ENCODE measurements at regions not wholly inside any gene's neighbourhood (a gene's known extent, or its start where the extent isn't known, plus 50 kb on each side); places are given as distances from the start of the nearest gene placed in this dataset.

GRCh38 chr15:46111730-46112129 lies 476.9 kb downstream of the SQOR start:
- Histone ChIP-seq H3K36me3 (ENCODE audit: control insufficient read depth in 3 of 3, insufficient read depth in 3 of 3, low read length in 3 of 3) (no peaks in the 10 kb centered on the region), H3K27me3 (ENCODE audit: control insufficient read depth in 3 of 3, insufficient read depth in 3 of 3, low read length in 3 of 3) (no peaks in the 10 kb centered on the region), H3K9ac (ENCODE audit: low read depth in 1 of 3, low read length in 3 of 3) (no peak overlapping the region), H3K27ac (ENCODE audit: low read depth, low read length) (no peak overlapping the region), H3K4me3 (ENCODE audit: low read length in 3 of 3) (no peak overlapping the region), H3K9me3 (ENCODE audit: control insufficient read depth in 3 of 3, low read length in 3 of 3) (no peaks in the 10 kb centered on the region), H3K4me1 (ENCODE audit: control insufficient read depth in 3 of 3, insufficient read depth in 3 of 3, low read length in 3 of 3) (no peaks in the 10 kb centered on the region)

- H3K27me3 ChIP-seq (ENCODE audit: control insufficient read depth in 3 of 3, insufficient read depth in 3 of 3, low read length in 3 of 3), result no peaks in the 10 kb centered on the region
- no peak overlapping the region for H3K4me3 ChIP-seq (ENCODE audit: low read length in 3 of 3)
- H3K9me3 ChIP-seq (ENCODE audit: control insufficient read depth in 3 of 3, low read length in 3 of 3), result no peaks in the 10 kb centered on the region
- no peaks in the 10 kb centered on the region for H3K4me1 ChIP-seq (ENCODE audit: control insufficient read depth in 3 of 3, insufficient read depth in 3 of 3, low read length in 3 of 3)
- no peak overlapping the region for H3K27ac ChIP-seq (ENCODE audit: low read depth, low read length)
- H3K9ac ChIP-seq (ENCODE audit: low read depth in 1 of 3, low read length in 3 of 3), result no peak overlapping the region
- no peaks in the 10 kb centered on the region for H3K36me3 ChIP-seq (ENCODE audit: control insufficient read depth in 3 of 3, insufficient read depth in 3 of 3, low read length in 3 of 3)
These were observed 482.2 kb downstream of the SQOR start for GRCh38 chr15:46117071-46117470.

- Histone ChIP-seq H3K36me3 (ENCODE audit: control insufficient read depth in 3 of 3, insufficient read depth in 3 of 3, low read length in 3 of 3) (no peaks in the 10 kb centered on the region), H3K27ac (ENCODE audit: low read depth, low read length) (no peak overlapping the region), H3K4me1 (ENCODE audit: control insufficient read depth in 3 of 3, insufficient read depth in 3 of 3, low read length in 3 of 3) (no peaks in the 10 kb centered on the region), H3K9me3 (ENCODE audit: control insufficient read depth in 3 of 3, low read length in 3 of 3) (peaks cover 0 to 11% (median 0%) of the 10 kb centered on the region in 3 donors), H3K27me3 (ENCODE audit: control insufficient read depth in 3 of 3, insufficient read depth in 3 of 3, low read length in 3 of 3) (no peaks in the 10 kb centered on the region), H3K4me3 (ENCODE audit: low read length in 3 of 3) (no peak overlapping the region), H3K9ac (ENCODE audit: low read depth in 1 of 3, low read length in 3 of 3) (no peak overlapping the region)
These were observed 485.9 kb downstream of the SQOR start for GRCh38 chr15:46120713-46121112.

GRCh38 chr15:46121441-46121840 lies 486.6 kb downstream of the SQOR start:
- Histone ChIP-seq H3K27ac (ENCODE audit: low read depth, low read length) (no peak overlapping the region), H3K36me3 (ENCODE audit: control insufficient read depth in 3 of 3, insufficient read depth in 3 of 3, low read length in 3 of 3) (no peaks in the 10 kb centered on the region), H3K9me3 (ENCODE audit: control insufficient read depth in 3 of 3, low read length in 3 of 3) (peaks cover 0 to 11% (median 0%) of the 10 kb centered on the region in 3 donors), H3K27me3 (ENCODE audit: control insufficient read depth in 3 of 3, insufficient read depth in 3 of 3, low read length in 3 of 3) (no peaks in the 10 kb centered on the region), H3K4me1 (ENCODE audit: control insufficient read depth in 3 of 3, insufficient read depth in 3 of 3, low read length in 3 of 3) (no peaks in the 10 kb centered on the region), H3K4me3 (ENCODE audit: low read length in 3 of 3) (no peak overlapping the region), H3K9ac (ENCODE audit: low read depth in 1 of 3, low read length in 3 of 3) (no peak overlapping the region)

GRCh38 chr15:46126581-46126980 lies 491.8 kb downstream of the SQOR start:
- Histone ChIP-seq H3K9me3 (ENCODE audit: control insufficient read depth in 3 of 3, low read length in 3 of 3) (peaks cover 0 to 11% (median 0%) of the 10 kb centered on the region in 3 donors), H3K36me3 (ENCODE audit: control insufficient read depth in 3 of 3, insufficient read depth in 3 of 3, low read length in 3 of 3) (no peaks in the 10 kb centered on the region)

GRCh38 chr15:46127361-46127874 lies 492.6 kb downstream of the SQOR start:
- Histone ChIP-seq H3K36me3 (ENCODE audit: control insufficient read depth in 3 of 3, insufficient read depth in 3 of 3, low read length in 3 of 3) (no peaks in the 10 kb centered on the region), H3K27me3 (ENCODE audit: control insufficient read depth in 3 of 3, insufficient read depth in 3 of 3, low read length in 3 of 3) (no peaks in the 10 kb centered on the region), H3K9me3 (ENCODE audit: control insufficient read depth in 3 of 3, low read length in 3 of 3) (peaks cover 0 to 8% (median 2%) of the 10 kb centered on the region in 3 donors)

More at GRCh38 chr15:46126581-46126980, 491.8 kb downstream of the SQOR start:
- Histone ChIP-seq H3K27me3 (ENCODE audit: control insufficient read depth in 3 of 3, insufficient read depth in 3 of 3, low read length in 3 of 3) (no peaks in the 10 kb centered on the region), H3K4me3 (ENCODE audit: low read length in 3 of 3) (no peak overlapping the region), H3K4me1 (ENCODE audit: control insufficient read depth in 3 of 3, insufficient read depth in 3 of 3, low read length in 3 of 3) (no peaks in the 10 kb centered on the region), H3K9ac (ENCODE audit: low read depth in 1 of 3, low read length in 3 of 3) (no peak overlapping the region), H3K27ac (ENCODE audit: low read depth, low read length) (no peak overlapping the region)

GRCh38 chr15:46129145-46129544 lies 494.3 kb downstream of the SQOR start:
- no peaks in the 10 kb centered on the region for H3K27me3 ChIP-seq (ENCODE audit: control insufficient read depth in 3 of 3, insufficient read depth in 3 of 3, low read length in 3 of 3)
- no peak overlapping the region for H3K4me3 ChIP-seq (ENCODE audit: low read length in 3 of 3)
- H3K9me3 ChIP-seq (ENCODE audit: control insufficient read depth in 3 of 3, low read length in 3 of 3), result peaks cover 0 to 2% (median 2%) of the 10 kb centered on the region in 3 donors
- H3K4me1 ChIP-seq (ENCODE audit: control insufficient read depth in 3 of 3, insufficient read depth in 3 of 3, low read length in 3 of 3), result no peaks in the 10 kb centered on the region
- no peaks in the 10 kb centered on the region for H3K36me3 ChIP-seq (ENCODE audit: control insufficient read depth in 3 of 3, insufficient read depth in 3 of 3, low read length in 3 of 3)
- no peak overlapping the region for H3K9ac ChIP-seq (ENCODE audit: low read depth in 1 of 3, low read length in 3 of 3)
- H3K27ac ChIP-seq (ENCODE audit: low read depth, low read length), result no peak overlapping the region

More at GRCh38 chr15:46127361-46127874, 492.6 kb downstream of the SQOR start:
- Histone ChIP-seq H3K9ac (ENCODE audit: low read depth in 1 of 3, low read length in 3 of 3) (no peak overlapping the region), H3K4me3 (ENCODE audit: low read length in 3 of 3) (no peak overlapping the region), H3K27ac (ENCODE audit: low read depth, low read length) (no peak overlapping the region), H3K4me1 (ENCODE audit: control insufficient read depth in 3 of 3, insufficient read depth in 3 of 3, low read length in 3 of 3) (no peaks in the 10 kb centered on the region)

GRCh38 chr15:46131876-46132275 lies 497.0 kb downstream of the SQOR start:
- H3K9me3 ChIP-seq (ENCODE audit: control insufficient read depth in 3 of 3, low read length in 3 of 3), result peaks cover 0 to 4% (median 2%) of the 10 kb centered on the region in 3 donors
- H3K36me3 ChIP-seq (ENCODE audit: control insufficient read depth in 3 of 3, insufficient read depth in 3 of 3, low read length in 3 of 3), result no peaks in the 10 kb centered on the region
- no peak overlapping the region for H3K27ac ChIP-seq (ENCODE audit: low read depth, low read length)
- no peak overlapping the region for H3K9ac ChIP-seq (ENCODE audit: low read depth in 1 of 3, low read length in 3 of 3)
- H3K27me3 ChIP-seq (ENCODE audit: control insufficient read depth in 3 of 3, insufficient read depth in 3 of 3, low read length in 3 of 3), result no peaks in the 10 kb centered on the region
- no peak overlapping the region for H3K4me3 ChIP-seq (ENCODE audit: low read length in 3 of 3)
- H3K4me1 ChIP-seq (ENCODE audit: control insufficient read depth in 3 of 3, insufficient read depth in 3 of 3, low read length in 3 of 3), result no peaks in the 10 kb centered on the region

- Histone ChIP-seq H3K27ac (ENCODE audit: low read depth, low read length) (no peak overlapping the region), H3K4me1 (ENCODE audit: control insufficient read depth in 3 of 3, insufficient read depth in 3 of 3, low read length in 3 of 3) (no peaks in the 10 kb centered on the region), H3K9ac (ENCODE audit: low read depth in 1 of 3, low read length in 3 of 3) (no peak overlapping the region), H3K36me3 (ENCODE audit: control insufficient read depth in 3 of 3, insufficient read depth in 3 of 3, low read length in 3 of 3) (no peaks in the 10 kb centered on the region), H3K9me3 (ENCODE audit: control insufficient read depth in 3 of 3, low read length in 3 of 3) (peaks cover 0 to 4% (median 0%) of the 10 kb centered on the region in 3 donors), H3K27me3 (ENCODE audit: control insufficient read depth in 3 of 3, insufficient read depth in 3 of 3, low read length in 3 of 3) (no peaks in the 10 kb centered on the region), H3K4me3 (ENCODE audit: low read length in 3 of 3) (no peak overlapping the region)
These were observed 502.6 kb downstream of the SQOR start for GRCh38 chr15:46137443-46137842.

- Histone ChIP-seq H3K36me3 (ENCODE audit: control insufficient read depth in 3 of 3, insufficient read depth in 3 of 3, low read length in 3 of 3) (no peaks in the 10 kb centered on the region), H3K27me3 (ENCODE audit: control insufficient read depth in 3 of 3, insufficient read depth in 3 of 3, low read length in 3 of 3) (no peaks in the 10 kb centered on the region), H3K4me1 (ENCODE audit: control insufficient read depth in 3 of 3, insufficient read depth in 3 of 3, low read length in 3 of 3) (no peaks in the 10 kb centered on the region), H3K9me3 (ENCODE audit: control insufficient read depth in 3 of 3, low read length in 3 of 3) (peaks cover 0 to 4% (median 0%) of the 10 kb centered on the region in 3 donors), H3K27ac (ENCODE audit: low read depth, low read length) (no peak overlapping the region), H3K9ac (ENCODE audit: low read depth in 1 of 3, low read length in 3 of 3) (no peak overlapping the region), H3K4me3 (ENCODE audit: low read length in 3 of 3) (no peak overlapping the region)
These were observed 511.2 kb downstream of the SQOR start for GRCh38 chr15:46146002-46146401.
